ENCODE measurements at regions not wholly inside any gene's neighbourhood (a gene's known extent, or its start where the extent isn't known, plus 50 kb on each side); places are given as distances from the start of the nearest gene placed in this dataset.

GRCh38 chr10:9986786-9987185 is 1030.9 kb upstream of the CELF2 start:
- TF ChIP-seq CTCF (conservative IDR thresholded peaks at IDR 0.05) (no peak), EZH2 (IDR thresholded peaks at IDR 0.05; ENCODE audit: low read depth) (no peak)
